ENCODE measurements at regions not wholly inside any gene's neighbourhood (a gene's known extent, or its start where the extent isn't known, plus 50 kb on each side); places are given as distances from the start of the nearest gene placed in this dataset.

DNA sequence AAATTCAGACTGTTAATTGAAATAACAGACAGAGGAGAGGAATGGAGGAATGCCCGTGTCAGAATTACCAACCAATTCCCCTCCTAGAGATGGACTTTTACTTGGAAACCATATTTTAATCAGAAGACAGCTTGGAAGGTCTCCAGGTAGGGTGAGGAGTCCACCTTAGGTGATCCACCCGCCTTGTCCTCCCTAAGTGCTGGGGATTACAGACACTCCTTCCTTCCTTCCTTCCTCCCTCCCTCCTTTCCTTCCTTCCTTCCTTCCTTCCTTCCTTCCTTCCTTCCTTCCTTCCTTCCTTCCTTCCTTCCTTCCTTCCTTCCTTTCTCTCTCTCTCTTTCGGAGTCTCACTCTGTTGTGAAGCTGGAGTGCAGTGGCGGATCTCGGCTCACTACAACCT is 328.0 kb downstream of the RAPGEF2 start:
- TF ChIP-seq, protein P1, sequence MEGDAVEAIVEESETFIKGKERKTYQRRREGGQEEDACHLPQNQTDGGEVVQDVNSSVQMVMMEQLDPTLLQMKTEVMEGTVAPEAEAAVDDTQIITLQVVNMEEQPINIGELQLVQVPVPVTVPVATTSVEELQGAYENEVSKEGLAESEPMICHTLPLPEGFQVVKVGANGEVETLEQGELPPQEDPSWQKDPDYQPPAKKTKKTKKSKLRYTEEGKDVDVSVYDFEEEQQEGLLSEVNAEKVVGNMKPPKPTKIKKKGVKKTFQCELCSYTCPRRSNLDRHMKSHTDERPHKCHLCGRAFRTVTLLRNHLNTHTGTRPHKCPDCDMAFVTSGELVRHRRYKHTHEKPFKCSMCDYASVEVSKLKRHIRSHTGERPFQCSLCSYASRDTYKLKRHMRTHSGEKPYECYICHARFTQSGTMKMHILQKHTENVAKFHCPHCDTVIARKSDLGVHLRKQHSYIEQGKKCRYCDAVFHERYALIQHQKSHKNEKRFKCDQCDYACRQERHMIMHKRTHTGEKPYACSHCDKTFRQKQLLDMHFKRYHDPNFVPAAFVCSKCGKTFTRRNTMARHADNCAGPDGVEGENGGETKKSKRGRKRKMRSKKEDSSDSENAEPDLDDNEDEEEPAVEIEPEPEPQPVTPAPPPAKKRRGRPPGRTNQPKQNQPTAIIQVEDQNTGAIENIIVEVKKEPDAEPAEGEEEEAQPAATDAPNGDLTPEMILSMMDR (IDR thresholded peaks at IDR 0.05): no peak
- TF ChIP-seq POLR2AphosphoS5 (IDR thresholded peaks at IDR 0.05; ENCODE audit: low read depth, low read length) (no peak), SIN3A (IDR thresholded peaks at IDR 0.05; ENCODE audit: borderline replicate concordance, insufficient read depth, low read depth, low read length) (no peak)

All from Panc1 (cell line).